Activated CD4-positive, alpha-beta T cell treated with anti-CD3 and anti-CD28 coated beads, Interleukin-2, Interleukin-4, amounts not matched to agents 100 ng/mL and 50 ng/mL, durations not matched to agents 16 hours and 8 hours (primary cell): ENCODE measurements at regions not wholly inside any gene's neighbourhood (a gene's known extent, or its start where the extent isn't known, plus 50 kb on each side); places are given as distances from the start of the nearest gene placed in this dataset.

Source experiments
- DNase-seq: peaks from one replicate; pipeline ENCODE4 v3.0.0-alpha.2; 2020; ENCODE audit warnings: low spot score

DNA sequence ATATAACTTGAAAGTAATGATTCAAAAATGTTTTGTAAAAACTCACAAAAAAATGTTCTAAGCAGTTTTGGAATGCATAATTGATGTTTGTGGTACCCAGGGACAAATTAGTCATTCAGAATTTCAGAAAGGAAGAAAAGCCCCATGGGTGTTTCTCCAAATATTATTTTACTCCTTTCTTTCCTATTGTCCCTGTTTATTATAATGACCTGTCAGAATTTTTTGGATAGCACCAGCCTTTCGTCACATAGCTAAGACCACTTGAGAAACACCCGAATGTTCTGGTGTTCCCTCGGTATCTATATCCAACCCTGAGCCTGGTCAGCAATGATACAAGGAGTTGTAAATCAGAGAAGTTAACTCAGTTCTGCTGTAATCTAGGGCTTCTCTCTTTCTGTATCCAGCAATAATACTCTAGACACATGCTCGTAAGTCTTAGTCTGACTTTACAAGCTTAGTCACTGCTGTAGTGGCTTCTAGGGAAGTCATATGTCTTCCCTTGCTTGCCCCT is 64.8 kb upstream of the MEOX2 start:
- no peak for DNase-seq

GRCh38 chr7:15750727-15751126 is 64.2 kb upstream of the MEOX2 start:
- no peak for DNase-seq

GRCh38 chr7:15749631-15750030 is 63.1 kb upstream of the MEOX2 start:
- no peak for DNase-seq

- DNase-seq, result no peak
These were observed 61.2 kb upstream of the MEOX2 start for GRCh38 chr7:15747712-15748111.

GRCh38 chr7:15747301-15747700 is 60.8 kb upstream of the MEOX2 start:
- no peak for DNase-seq

- DNase-seq, result no peak
These were observed 57.5 kb upstream of the MEOX2 start for GRCh38 chr7:15743926-15744480.

GRCh38 chr7:15737601-15738000 is 51.1 kb upstream of the MEOX2 start:
- DNase-seq, result no peak
